B cell (primary cell): ENCODE measurements at regions not wholly inside any gene's neighbourhood (a gene's known extent, or its start where the extent isn't known, plus 50 kb on each side); places are given as distances from the start of the nearest gene placed in this dataset.

Source experiments
- EZH2 ChIP-seq: IDR thresholded peaks from 2 replicates; pipeline ENCODE4 v1.6.1; 2012; ENCODE audit warnings: borderline replicate concordance, low read depth, mild to moderate bottlenecking, moderate library complexity, low read length; ENCODE audit not compliant: insufficient read depth, poor library complexity, severe bottlenecking
- TF ChIP-seq, protein P1 (sequence below): fragments of 200-600 bp; IDR thresholded peaks from one replicate; pipeline ENCODE4 v1.8.0; 2022; ENCODE audit warnings: antibody characterized with exemption, mild to moderate bottlenecking

DNA sequence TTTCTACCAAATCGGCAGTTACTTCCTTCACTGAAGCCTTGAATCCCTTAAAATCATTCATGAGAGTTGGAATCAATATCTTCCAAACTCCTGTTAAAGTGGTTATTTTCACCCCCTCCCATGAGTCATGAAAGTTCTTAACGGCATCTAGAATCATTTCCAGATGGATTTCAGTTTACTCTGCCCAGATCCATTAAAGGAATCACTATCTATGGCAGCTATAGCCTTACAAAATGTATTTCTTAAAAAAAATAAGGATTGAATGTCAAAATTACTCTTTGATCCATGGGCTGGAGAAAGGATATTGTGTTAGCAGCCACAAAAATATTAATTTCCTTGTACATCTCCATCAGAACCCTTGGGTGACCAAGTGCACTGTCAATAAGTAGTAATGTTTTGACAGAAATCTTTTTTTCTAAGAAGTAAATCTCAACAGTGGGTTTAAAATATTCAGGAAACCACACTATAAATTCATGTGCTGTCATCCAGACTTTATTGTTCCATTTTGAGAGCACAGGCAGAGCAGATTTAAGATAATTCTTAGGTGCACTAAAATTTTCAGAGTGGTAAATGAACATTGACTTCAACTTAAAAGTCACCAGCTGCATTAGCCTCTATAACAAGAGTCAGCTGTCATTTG lies 767.7 kb downstream of the DTWD2 start:
- TF ChIP-seq, protein P1, sequence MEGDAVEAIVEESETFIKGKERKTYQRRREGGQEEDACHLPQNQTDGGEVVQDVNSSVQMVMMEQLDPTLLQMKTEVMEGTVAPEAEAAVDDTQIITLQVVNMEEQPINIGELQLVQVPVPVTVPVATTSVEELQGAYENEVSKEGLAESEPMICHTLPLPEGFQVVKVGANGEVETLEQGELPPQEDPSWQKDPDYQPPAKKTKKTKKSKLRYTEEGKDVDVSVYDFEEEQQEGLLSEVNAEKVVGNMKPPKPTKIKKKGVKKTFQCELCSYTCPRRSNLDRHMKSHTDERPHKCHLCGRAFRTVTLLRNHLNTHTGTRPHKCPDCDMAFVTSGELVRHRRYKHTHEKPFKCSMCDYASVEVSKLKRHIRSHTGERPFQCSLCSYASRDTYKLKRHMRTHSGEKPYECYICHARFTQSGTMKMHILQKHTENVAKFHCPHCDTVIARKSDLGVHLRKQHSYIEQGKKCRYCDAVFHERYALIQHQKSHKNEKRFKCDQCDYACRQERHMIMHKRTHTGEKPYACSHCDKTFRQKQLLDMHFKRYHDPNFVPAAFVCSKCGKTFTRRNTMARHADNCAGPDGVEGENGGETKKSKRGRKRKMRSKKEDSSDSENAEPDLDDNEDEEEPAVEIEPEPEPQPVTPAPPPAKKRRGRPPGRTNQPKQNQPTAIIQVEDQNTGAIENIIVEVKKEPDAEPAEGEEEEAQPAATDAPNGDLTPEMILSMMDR, result no peak
- TF ChIP-seq EZH2, result no peak
